HepG2 (cell line): ENCODE measurements at regions not wholly inside any gene's neighbourhood (a gene's known extent, or its start where the extent isn't known, plus 50 kb on each side); places are given as distances from the start of the nearest gene placed in this dataset.

ENCODE experiments used
- ATAC-seq: fragments of 200-7000 bp; cut with Tn5 transposase; 3 replicates; pipeline ENCODE4 v1.9.1; 2020; ENCODE audit warnings: mild to moderate bottlenecking, moderate library complexity
- BruUV-seq: library from RNA; stranded (reverse); fragments of 400-500 nt; replicated peaks from 2 replicates; lab custom pipeline; 2021; lab: Mats Ljungman, UMichigan
- CTCF ChIA-PET: fragments of 300-600 bp; formaldehyde crosslinking; extraction: SDS; loops from one replicate; lab custom pipeline; 2021; ENCODE audit warnings: low total read pairs, inconsistent platforms, low intra/inter-chr PET ratio; lab: Yijun Ruan, JAX
- POLR2A ChIA-PET: fragments of 350-600 bp; sonication (Branson Sonifier 250); formaldehyde crosslinking; loops from one replicate; lab custom pipeline; 2020; ENCODE audit warnings: antibody characterized with exemption, inconsistent platforms; lab: Yijun Ruan, JAX
- DNase-seq: peaks from one replicate; pipeline ENCODE4 v3.0.0-alpha.2; 2015; ENCODE audit warnings: low spot score
- FAIRE-seq: peaks from 3 replicates; lab custom pipeline; 2011; peaks lifted over from hg19 to GRCh38; lab: Jason Lieb, UNC
- H2AFZ ChIP-seq: one replicate; pipeline ENCODE4 v1.6.1; 2011; ENCODE audit warnings: low read length, inconsistent platforms
- H3K27ac ChIP-seq: fragments of 300-600 bp; 3 replicates; pipeline ENCODE4 v1.8.0; 2011; ENCODE audit warnings: mixed run types, mild to moderate bottlenecking, mixed read lengths, low read length, inconsistent platforms; ENCODE audit not compliant: insufficient read depth; ENCODE audit errors: extremely low read length
- H3K27me3 ChIP-seq, 2 experiments: fragments of 200-600 bp in 1 of 2; 2 replicates in 1 of 2; 3 replicates in 1 of 2; pipeline versions ENCODE4 v1.6.0 to v1.8.0; 2011; ENCODE audit warnings: low read length in 2 of 2, mild to moderate bottlenecking in 2 of 2, moderate library complexity in 2 of 2, inconsistent platforms in 1 of 2; ENCODE audit not compliant: insufficient read depth in 2 of 2, control insufficient read depth in 1 of 2
- H3K36me3 ChIP-seq, 2 experiments: fragments of 200-600 bp in 1 of 2; replicated peaks in 1 of 2; 2 replicates in 1 of 2; 3 replicates in 1 of 2; pipeline versions ENCODE4 v1.5.1 to v1.8.0; 2011; ENCODE audit warnings: low read length in 2 of 2, inconsistent platforms in 1 of 2; ENCODE audit not compliant: insufficient read depth in 2 of 2, control insufficient read depth in 1 of 2
- H3K4me1 ChIP-seq: 2 replicates; pipeline ENCODE4 v1.5.1; 2012; ENCODE audit warnings: low read length, inconsistent platforms; ENCODE audit not compliant: insufficient read depth
- H3K4me2 ChIP-seq: 2 replicates; pipeline ENCODE4 v1.6.0; 2011; ENCODE audit warnings: low read depth, low read length, inconsistent platforms
- H3K4me3 ChIP-seq, 3 experiments: fragments of 200-600 bp in 1 of 3; sonication (generic), shearing (Covaris generic) in 1 of 3; replicated peaks in 1 of 3; 2 replicates each; pipeline ENCODE4 v1.5.1; 2011 to 2016; ENCODE audit warnings: low read length in 3 of 3, inconsistent platforms in 2 of 3, low read depth in 2 of 3, mild to moderate bottlenecking in 2 of 3, control low read depth in 1 of 3, mixed read lengths in 1 of 3; ENCODE audit not compliant: insufficient read depth in 1 of 3
- H3K79me2 ChIP-seq: one replicate; pipeline ENCODE4 v1.6.1; 2011; ENCODE audit warnings: low read length, inconsistent platforms; ENCODE audit not compliant: insufficient read depth
- H3K9ac ChIP-seq: 2 replicates; pipeline ENCODE4 v1.6.0; 2011; ENCODE audit warnings: mild to moderate bottlenecking, low read depth, low read length, inconsistent platforms; ENCODE audit not compliant: insufficient read depth
- H3K9me3 ChIP-seq: 2 replicates; pipeline ENCODE4 v1.5.1; 2012; ENCODE audit warnings: mild to moderate bottlenecking, low read length
- H4K20me1 ChIP-seq: 2 replicates; pipeline ENCODE4 v1.6.0; 2011; ENCODE audit warnings: inconsistent platforms, mild to moderate bottlenecking, low read length, moderate library complexity; ENCODE audit not compliant: insufficient read depth
- CEBPB ChIP-seq: IDR thresholded peaks from 2 replicates; pipeline ENCODE4 v1.6.1; 2011; ENCODE audit warnings: low read depth, low read length, improper control_type of control experiment, borderline replicate concordance
- IKZF1 ChIP-seq: fragments of 450-650 bp; IDR thresholded peaks from 2 replicates; pipeline ENCODE4 v1.7.1; 2016
- PAX8 ChIP-seq: sonication (generic); formaldehyde crosslinking; IDR thresholded peaks from 2 replicates; pipeline ENCODE4 v1.8.0; 2022; ENCODE audit warnings: mild to moderate bottlenecking, missing genetic modification reagents, borderline replicate concordance
- SIX4 ChIP-seq: sonication (generic); formaldehyde crosslinking; IDR thresholded peaks from 2 replicates; pipeline ENCODE4 v1.4.0; 2020; ENCODE audit warnings: missing genetic modification reagents
- SP140L ChIP-seq: sonication (generic); formaldehyde crosslinking; IDR thresholded peaks from 2 replicates; pipeline ENCODE4 v1.4.0; 2020; ENCODE audit warnings: missing genetic modification reagents, borderline replicate concordance
- ZNF101 ChIP-seq: sonication (generic); formaldehyde crosslinking; IDR thresholded peaks from 2 replicates; pipeline ENCODE4 v1.4.0; 2020; ENCODE audit warnings: mild to moderate bottlenecking, low read depth, missing genetic modification reagents, borderline replicate concordance
- ZNF598 ChIP-seq: sonication (generic); formaldehyde crosslinking; IDR thresholded peaks from 2 replicates; pipeline ENCODE4 v1.5.1; 2020; ENCODE audit warnings: mild to moderate bottlenecking, missing genetic modification reagents, borderline replicate concordance
- ZNF607 ChIP-seq: sonication (generic); formaldehyde crosslinking; IDR thresholded peaks from 2 replicates; pipeline ENCODE4 v1.5.1; 2020; ENCODE audit warnings: missing genetic modification reagents, mild to moderate bottlenecking, borderline replicate concordance
- ZNF841 ChIP-seq: sonication (generic); formaldehyde crosslinking; IDR thresholded peaks from 2 replicates; pipeline ENCODE4 v1.8.1; 2023; ENCODE audit warnings: missing genetic modification reagents, borderline replicate concordance
- WGBS: methylation state at CpG from one replicate; pipeline ENCODE4 v1.1.6; 2017; ENCODE audit warnings: low lambda C conversion rate; 5-methylcytosine and 5-hydroxymethylcytosine counted together
- in situ Hi-C: cut with HindIII; loops from 2 replicates; pipeline ENCODE4 v1.10.0; 2017; ENCODE audit warnings: low pct_unique_long_range_greater_than_20kb; ENCODE audit not compliant: extremely low pct_ligation_motif_present
- intact Hi-C: fragments of 100-400 bp; cut with micrococcal nuclease; formaldehyde crosslinking; loops from one replicate; pipeline ENCODE4 v1.10.0; 2022; ENCODE audit not compliant: unreplicated experiment
- TF ChIP-seq, protein P1 (sequence below), 2 experiments: sonication (generic) in 1 of 2; formaldehyde crosslinking in 1 of 2; IDR thresholded peaks; 2 replicates each; pipeline versions ENCODE4 v1.4.0 to v1.6.1; 2018 to 2020; ENCODE audit warnings: missing genetic modification reagents in 2 of 2, borderline replicate concordance in 1 of 2, low read depth in 1 of 2, mild to moderate bottlenecking in 1 of 2, missing biosample characterization in 1 of 2
- TF ChIP-seq, protein P2 (sequence below): sonication (generic); formaldehyde crosslinking; IDR thresholded peaks from 2 replicates; pipeline ENCODE4 v1.4.0; 2020; ENCODE audit warnings: mild to moderate bottlenecking, low read depth, missing genetic modification reagents
- TF ChIP-seq, protein P3 (sequence below): IDR thresholded peaks from 2 replicates; pipeline ENCODE4 v1.6.1; 2016; ENCODE audit warnings: control low read depth
- TF ChIP-seq, protein P4 (sequence below): sonication (generic); formaldehyde crosslinking; IDR thresholded peaks from 2 replicates; pipeline ENCODE4 v1.5.0; 2020; ENCODE audit warnings: mild to moderate bottlenecking, missing genetic modification reagents, borderline replicate concordance

DNA sequence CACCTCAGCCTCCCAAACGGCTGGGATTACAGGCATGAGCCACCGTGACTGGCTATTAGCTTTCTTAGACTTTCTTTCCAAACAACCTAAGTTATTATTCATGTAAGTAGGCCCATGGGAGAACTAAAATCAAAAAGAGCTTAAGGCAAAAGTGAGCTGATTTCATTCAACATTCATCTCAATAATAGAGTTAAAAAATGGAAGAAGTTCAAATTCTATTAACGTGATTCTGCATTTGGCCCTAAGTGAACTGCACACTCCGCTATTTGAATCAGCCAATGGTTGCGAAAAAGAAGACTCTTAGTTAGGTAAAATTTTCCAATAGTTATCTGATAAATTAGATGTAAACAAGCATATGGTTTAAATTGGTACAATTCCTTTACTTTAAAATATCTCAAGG lies 68.6 kb upstream of the WARS2 start (continued):
- TF ChIP-seq, protein P1, sequence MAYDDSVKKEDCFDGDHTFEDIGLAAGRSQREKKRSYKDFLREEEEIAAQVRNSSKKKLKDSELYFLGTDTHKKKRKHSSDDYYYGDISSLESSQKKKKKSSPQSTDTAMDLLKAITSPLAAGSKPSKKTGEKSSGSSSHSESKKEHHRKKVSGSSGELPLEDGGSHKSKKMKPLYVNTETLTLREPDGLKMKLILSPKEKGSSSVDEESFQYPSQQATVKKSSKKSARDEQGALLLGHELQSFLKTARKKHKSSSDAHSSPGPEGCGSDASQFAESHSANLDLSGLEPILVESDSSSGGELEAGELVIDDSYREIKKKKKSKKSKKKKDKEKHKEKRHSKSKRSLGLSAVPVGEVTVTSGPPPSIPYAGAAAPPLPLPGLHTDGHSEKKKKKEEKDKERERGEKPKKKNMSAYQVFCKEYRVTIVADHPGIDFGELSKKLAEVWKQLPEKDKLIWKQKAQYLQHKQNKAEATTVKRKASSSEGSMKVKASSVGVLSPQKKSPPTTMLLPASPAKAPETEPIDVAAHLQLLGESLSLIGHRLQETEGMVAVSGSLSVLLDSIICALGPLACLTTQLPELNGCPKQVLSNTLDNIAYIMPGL (CRISPR knock-in tag; IDR thresholded peaks at IDR 0.05; ENCODE audit: borderline replicate concordance in 1 of 2, low read depth in 1 of 2) = no peak
- TF ChIP-seq, protein P2, sequence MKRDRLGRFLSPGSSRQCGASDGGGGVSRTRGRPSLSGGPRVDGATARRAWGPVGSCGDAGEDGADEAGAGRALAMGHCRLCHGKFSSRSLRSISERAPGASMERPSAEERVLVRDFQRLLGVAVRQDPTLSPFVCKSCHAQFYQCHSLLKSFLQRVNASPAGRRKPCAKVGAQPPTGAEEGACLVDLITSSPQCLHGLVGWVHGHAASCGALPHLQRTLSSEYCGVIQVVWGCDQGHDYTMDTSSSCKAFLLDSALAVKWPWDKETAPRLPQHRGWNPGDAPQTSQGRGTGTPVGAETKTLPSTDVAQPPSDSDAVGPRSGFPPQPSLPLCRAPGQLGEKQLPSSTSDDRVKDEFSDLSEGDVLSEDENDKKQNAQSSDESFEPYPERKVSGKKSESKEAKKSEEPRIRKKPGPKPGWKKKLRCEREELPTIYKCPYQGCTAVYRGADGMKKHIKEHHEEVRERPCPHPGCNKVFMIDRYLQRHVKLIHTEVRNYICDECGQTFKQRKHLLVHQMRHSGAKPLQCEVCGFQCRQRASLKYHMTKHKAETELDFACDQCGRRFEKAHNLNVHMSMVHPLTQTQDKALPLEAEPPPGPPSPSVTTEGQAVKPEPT (CRISPR knock-in tag) = no peak

DNA sequence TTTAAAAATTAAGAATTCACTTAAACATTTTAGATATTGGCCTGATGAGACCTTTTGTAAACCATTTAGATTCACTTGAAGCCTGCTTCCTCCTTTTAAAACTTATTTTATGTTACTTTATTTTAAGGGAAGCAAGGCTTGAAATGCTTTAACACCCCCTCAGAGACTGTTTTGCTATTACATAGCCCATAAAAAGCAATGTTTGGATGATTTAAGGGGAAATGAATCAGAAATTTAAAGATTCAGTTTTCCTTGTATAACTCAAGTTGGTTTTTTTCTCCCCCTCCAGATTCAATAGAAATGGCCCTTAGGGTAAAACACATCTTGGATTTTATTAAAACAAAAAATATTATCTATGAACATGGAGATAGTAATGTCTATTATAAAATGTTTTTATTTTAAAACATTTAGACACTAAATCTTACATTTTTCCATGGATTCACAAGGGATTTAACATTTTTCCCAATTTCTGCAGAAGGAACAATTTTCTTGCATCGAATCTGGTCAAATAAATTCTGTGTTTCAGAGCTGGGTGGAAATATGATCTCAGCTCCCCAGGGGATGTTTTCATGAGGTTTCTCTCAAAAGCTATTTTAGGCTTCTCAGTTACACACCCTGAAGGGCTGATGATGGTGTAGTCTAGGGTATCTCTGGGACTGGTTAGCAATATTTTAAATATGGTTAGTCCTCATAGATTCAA lies 69.3 kb upstream of the WARS2 start:
- Histone ChIP-seq H3K27me3 (no peaks in the 10 kb centered on the region), H3K36me3 (no peaks in the 10 kb centered on the region), H2AFZ (no peak overlapping the region), H3K9ac (no peak overlapping the region), H3K4me1 (no peaks in the 10 kb centered on the region), H3K27ac (no peak overlapping the region), H3K79me2 (no peaks in the 10 kb centered on the region), H3K4me2 (no peak overlapping the region), H4K20me1 (no peaks in the 10 kb centered on the region), H3K4me3 (no peak overlapping the region), H3K9me3 (no peaks in the 10 kb centered on the region)
- ChIA-PET CTCF (no interaction called here), POLR2A (no interaction called here)
- intact Hi-C loops (no loop called here), in situ Hi-C loops (no loop called here)
- ATAC-seq = no peak
- FAIRE-seq = no peak
- no peak for DNase-seq
- 98% methylated on average over 1 of the region's 1 CpG for WGBS
- no TSS peak for BruUV-seq
- TF ChIP-seq, protein P3, sequence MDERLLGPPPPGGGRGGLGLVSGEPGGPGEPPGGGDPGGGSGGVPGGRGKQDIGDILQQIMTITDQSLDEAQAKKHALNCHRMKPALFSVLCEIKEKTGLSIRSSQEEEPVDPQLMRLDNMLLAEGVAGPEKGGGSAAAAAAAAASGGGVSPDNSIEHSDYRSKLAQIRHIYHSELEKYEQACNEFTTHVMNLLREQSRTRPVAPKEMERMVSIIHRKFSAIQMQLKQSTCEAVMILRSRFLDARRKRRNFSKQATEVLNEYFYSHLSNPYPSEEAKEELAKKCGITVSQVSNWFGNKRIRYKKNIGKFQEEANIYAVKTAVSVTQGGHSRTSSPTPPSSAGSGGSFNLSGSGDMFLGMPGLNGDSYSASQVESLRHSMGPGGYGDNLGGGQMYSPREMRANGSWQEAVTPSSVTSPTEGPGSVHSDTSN (CRISPR knock-in tag) = no peak
- no peak for TF ChIP-seq ZNF101 (CRISPR knock-in tag)
- TF ChIP-seq PAX8 (CRISPR knock-in tag) = no peak
- TF ChIP-seq SIX4 (CRISPR knock-in tag) = no peak
- no peak for TF ChIP-seq IKZF1
- no peak for TF ChIP-seq SP140L (CRISPR knock-in tag)
- no peak for TF ChIP-seq ZNF607 (CRISPR knock-in tag)
- no peak for TF ChIP-seq ZNF598 (CRISPR knock-in tag)
- TF ChIP-seq ZNF841 (CRISPR knock-in tag) = no peak
- TF ChIP-seq CEBPB = no peak
- TF ChIP-seq, protein P4, sequence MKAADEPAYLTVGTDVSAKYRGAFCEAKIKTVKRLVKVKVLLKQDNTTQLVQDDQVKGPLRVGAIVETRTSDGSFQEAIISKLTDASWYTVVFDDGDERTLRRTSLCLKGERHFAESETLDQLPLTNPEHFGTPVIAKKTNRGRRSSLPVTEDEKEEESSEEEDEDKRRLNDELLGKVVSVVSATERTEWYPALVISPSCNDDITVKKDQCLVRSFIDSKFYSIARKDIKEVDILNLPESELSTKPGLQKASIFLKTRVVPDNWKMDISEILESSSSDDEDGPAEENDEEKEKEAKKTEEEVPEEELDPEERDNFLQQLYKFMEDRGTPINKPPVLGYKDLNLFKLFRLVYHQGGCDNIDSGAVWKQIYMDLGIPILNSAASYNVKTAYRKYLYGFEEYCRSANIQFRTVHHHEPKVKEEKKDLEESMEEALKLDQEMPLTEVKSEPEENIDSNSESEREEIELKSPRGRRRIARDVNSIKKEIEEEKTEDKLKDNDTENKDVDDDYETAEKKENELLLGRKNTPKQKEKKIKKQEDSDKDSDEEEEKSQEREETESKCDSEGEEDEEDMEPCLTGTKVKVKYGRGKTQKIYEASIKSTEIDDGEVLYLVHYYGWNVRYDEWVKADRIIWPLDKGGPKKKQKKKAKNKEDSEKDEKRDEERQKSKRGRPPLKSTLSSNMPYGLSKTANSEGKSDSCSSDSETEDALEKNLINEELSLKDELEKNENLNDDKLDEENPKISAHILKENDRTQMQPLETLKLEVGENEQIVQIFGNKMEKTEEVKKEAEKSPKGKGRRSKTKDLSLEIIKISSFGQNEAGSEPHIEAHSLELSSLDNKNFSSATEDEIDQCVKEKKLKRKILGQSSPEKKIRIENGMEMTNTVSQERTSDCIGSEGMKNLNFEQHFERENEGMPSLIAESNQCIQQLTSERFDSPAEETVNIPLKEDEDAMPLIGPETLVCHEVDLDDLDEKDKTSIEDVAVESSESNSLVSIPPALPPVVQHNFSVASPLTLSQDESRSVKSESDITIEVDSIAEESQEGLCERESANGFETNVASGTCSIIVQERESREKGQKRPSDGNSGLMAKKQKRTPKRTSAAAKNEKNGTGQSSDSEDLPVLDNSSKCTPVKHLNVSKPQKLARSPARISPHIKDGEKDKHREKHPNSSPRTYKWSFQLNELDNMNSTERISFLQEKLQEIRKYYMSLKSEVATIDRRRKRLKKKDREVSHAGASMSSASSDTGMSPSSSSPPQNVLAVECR = no peak
